ENCODE measurements at regions not wholly inside any gene's neighbourhood (a gene's known extent, or its start where the extent isn't known, plus 50 kb on each side); places are given as distances from the start of the nearest gene placed in this dataset.
"Not testable (repeated sequence)": the region's sequence is repeated elsewhere in the genome, so short reads cannot be mapped to it uniquely, and the experiment has no call there.

DNA sequence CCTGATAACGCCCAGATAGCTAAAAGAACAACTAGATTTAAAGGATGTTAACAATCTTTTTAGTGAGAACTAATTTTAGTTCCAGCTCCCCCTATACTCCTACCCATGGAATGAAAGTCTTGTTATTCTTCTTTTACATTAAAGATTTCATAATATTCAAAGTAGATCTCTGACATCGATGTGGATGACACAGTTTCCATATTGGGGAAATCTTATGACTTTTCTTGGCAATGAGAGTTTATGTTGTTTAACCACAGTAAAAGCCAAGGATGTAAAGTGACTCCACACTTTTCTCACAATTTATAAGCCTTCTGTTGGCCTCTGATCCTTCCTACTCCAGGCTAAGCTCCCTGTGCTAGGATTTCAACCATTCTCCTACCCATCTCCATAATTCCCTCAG is 332.6 kb upstream of the KCNMB2 start:
- DNase-seq, result no peak

DNA sequence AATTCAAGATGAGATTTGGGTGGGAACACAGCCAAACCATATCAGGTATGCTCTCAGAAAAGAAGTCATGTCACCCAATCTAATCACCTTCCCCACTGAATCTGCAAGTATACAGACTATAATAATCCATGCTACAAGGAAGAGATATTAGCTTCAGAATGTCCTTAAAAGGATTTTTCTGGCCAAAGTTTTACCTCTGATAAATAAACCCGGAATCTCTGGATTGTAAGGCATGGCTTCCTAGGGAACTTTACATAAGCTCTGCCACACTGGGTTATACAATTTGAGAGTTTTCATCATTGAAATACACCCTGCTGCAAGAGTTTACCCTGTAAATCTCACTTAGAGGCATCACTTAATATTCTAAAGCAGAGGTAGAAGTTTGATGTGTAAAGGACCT is 330.5 kb upstream of the KCNMB2 start:
- DNase-seq, result no peak

DNA sequence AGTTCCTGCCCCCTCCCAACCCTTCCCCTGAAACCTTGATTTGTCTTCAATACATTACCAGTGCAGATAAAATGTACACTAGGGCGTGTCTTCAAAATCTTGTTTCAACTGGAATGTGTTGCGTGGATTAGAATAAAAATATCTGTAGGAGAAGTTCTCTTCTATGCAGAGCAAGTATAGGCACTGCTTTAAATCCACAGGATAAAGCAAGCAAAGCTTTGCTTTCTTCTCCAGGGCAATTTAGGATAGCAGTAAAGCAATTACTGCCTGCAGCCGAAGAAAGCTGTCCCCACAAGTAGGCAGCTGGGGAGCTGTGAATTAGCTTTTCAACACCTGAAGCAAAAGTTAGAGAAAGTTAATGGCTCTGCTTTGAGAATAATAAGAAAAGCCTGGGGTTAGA is 329.7 kb upstream of the KCNMB2 start:
- DNase-seq, result no peak

DNA sequence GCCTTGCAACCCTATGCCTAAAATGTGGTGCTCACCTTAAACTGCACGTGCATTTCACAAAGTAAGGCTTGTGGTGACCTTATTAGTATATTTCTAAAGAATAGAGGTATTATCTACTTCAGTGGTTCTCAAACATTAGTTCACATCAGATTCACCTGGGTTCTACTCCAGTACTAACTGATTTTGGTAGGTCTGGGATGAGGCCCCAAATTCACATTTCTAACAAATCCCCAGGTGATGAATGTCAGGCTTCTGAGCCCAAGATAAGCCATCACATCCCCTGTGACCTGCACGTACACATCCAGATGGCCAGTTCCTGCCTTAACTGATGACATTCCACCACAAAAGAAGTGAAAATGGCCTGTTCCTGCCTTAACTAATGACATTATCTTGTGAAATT is 329.1 kb upstream of the KCNMB2 start:
- not testable (repeated sequence) for DNase-seq

DNA sequence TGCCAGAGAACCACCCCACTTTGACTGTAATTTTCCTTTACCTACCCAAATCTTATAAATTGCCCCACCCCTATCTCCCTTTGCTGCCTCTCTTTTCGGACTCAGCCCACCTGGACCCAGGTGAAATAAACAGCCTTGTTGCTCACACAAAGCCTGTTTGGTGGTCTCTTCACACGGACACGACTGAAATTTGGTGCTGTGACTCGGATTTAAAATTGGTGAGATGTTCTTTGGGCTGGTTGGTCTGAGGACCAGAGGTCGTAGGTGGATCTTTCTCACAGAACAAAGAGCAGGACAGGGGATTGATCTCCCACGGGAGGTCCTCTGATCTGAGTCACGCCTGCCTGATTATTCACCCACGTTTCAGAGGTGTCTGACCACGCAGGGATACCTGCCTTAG is 328.6 kb upstream of the KCNMB2 start:
- DNase-seq, result not testable (repeated sequence)

DNA sequence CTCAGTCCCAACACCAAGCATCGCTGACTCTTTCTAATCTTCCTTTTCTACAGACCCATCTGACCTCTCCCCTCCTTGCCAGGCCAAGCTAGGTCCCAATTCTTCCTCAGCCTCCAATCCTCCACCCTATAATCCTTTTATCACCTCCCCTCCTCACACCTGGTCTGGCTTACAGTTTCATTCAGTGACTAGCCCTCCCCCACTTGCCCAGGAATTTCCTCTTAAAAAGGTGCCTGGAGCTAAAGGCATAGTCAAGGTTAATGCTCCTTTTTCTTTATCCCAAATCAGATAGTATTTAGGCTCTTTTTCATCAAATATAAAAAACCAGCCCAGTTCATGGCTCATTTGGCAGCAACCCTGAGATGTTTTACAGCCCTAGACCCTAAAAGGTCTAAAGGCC is 327.1 kb upstream of the KCNMB2 start:
- DNase-seq, result not testable (repeated sequence)

DNA sequence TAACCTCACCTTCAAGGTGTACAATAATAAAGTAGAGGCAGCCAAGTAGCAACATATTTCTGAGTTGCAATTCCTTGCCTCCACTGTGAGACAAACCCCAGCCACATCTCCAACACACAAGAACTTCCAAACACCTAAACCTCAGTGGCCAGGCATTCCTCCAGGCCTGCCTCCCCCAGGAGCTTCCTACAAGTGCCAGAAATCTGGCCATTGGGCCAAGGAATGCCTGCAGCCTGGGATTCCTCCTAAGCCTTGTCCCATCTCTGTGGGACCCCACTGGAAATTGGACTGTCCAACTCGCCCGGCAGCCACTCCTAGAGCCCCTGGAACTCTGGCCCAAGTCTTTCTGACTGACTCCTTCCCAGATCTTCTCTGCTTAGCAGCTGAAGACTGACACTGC is 326.6 kb upstream of the KCNMB2 start:
- not testable (repeated sequence) for DNase-seq

DNA sequence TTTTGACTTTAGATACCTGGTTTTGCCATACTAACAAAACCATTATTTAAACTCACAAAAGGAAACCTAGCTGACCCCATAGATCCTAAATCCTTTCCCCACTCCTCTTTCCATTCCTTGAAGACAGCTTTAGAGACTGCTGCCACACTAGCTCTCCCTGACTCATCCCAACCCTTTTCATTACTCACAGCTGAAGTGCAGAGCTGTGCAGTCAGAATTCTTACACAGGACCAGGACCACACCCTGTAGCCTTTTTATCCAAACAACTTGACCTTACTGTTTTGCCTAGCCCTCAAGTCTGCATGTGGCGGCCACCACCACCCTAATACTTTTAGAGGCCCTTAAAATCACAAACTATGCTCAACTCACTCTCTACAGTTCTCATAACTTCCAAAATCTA is 325.1 kb upstream of the KCNMB2 start:
- not testable (repeated sequence) for DNase-seq

DNA sequence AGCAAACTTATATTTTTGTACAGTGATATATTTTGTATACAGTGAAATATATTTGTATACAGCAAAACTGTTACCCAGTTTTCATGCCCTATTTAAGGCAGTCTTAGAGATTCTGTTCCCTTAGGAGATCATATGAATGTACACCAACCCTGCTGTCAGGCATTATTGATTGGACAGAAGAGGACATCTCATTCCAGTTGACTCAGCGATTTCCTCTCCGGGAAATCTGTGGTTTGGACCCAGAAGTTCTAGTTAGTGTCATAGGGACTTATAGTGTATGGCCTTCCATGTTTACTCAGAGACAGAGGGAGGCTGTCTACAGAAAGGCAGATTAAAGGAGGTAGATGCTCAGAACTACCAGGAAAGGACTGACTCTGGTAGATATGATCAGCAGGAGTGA is 318.8 kb upstream of the KCNMB2 start:
- DNase-seq, result no peak

DNA sequence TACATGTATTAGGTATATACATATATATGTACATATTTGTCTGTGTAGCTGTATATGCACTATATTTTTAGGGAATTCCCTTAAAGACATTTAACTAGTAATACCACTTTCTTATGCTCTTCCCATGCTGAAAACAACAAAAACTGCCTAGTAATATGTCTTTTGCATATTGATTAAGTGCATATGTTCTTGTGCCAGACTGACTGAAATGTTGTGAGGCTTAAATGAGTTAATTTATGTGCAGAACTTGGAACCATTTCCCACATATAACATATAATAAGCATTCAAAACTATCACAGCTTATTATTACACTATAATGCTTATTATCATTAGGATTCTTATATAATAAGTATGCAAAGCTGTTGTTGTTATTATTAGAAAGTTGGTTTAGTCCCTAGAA is 318.0 kb upstream of the KCNMB2 start:
- DNase-seq, result no peak

DNA sequence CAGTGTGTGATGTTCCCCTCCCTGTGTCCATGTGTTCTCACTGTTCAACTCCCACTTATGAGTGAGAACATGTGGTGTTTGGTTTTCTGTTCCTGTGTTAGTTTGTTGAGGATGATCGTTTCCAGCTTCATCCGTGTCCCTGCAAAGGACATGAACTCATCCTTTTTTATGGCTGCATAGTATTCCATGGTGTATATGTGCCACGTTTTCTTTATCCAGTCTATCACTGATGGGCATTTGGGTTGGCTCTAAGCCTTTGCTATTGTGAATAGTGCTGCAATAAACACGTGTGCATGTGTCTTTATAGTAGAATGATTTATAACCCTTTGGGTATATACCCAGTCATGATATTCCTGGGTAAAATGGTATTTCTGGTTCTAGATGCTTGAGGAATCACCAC is 316.6 kb upstream of the KCNMB2 start:
- DNase-seq, result not testable (repeated sequence)

DNA sequence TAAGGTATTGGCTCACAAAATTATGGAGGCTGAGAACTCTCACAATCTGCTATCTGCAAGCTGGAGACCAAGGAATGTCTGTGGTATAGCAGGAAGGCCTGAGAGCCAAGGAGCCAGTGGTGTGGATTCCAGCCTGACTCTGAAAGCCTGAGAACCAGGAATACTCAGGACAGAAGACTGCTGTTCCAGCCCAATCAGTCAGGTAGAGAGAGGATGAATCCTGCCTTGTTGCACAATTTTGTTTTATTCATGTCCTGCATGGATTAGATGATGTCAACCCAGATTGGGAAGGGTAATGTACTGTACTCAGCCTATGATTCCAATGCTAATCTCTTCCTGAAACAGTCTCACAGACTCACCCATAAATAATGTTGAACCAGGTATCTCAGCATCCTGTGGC is 312.4 kb upstream of the KCNMB2 start:
- DNase-seq, result no peak

DNA sequence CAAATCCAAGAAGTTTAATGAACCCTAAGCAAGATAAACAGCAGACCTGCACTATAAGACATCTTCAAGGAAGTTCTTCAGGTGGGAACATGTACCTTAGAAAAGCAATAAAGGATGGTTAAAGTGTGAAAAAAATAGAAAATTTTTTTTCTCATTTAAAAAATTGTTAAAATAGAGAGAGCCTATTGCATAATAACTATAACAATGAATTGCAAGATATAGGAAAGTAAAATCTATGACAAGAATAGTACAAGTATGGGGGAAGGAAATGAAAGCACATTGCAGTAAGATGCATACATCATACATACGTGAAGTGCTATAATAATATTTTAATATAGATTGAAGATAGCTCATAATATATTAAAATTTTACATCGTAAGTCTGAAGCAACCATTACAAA is 310.1 kb upstream of the KCNMB2 start:
- no peak for DNase-seq

DNA sequence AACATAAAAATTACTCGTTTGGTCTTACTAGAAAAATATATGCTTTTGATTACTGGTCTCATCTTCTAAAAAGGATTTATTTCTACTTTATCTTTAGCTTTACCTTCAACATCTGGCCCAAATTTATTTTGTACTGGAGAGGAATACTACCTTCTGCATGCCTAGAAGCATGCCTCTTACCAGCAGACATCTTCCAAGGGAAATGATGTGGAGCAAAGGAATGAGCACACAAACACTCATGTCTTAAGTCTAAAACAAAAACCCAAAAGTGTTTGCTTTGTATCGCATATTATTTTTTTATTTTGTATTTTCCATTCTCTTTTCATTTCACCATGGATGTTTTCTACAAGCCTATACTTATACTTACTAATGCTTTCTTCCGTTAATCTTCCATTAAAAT is 304.6 kb upstream of the KCNMB2 start:
- no peak for DNase-seq

DNA sequence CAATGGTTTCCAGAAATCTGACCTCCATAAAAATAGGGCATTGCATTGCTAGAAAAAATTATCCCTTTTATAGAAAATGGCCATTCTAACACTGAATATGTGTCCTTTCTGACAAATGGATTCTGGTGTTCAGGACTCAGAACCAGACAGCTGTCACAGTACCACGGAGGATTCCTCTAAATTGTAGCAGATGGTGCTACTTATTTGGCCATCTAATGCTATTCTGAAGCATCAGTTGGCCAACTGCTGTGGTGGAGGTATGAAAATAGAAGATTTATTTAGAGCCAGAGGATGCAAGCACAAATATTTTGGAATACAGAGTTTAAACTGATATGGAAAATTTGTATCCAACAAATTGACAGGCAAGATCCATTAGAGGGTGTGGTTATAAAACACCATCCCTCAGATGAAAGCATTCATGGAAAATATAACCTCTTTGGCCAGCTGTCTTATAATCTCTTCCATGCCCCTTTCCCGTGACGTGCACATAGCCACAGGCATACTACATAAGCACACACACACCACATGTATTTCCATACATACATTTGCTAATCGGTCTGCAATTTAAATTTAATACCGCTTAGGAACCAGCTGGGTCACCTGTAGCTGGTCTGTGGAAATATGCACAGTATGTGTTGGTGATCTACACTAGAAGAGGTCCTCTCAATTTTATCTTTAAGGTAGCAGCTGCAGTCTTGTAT is 302.7 kb upstream of the KCNMB2 start:
- no peak for DNase-seq

DNA sequence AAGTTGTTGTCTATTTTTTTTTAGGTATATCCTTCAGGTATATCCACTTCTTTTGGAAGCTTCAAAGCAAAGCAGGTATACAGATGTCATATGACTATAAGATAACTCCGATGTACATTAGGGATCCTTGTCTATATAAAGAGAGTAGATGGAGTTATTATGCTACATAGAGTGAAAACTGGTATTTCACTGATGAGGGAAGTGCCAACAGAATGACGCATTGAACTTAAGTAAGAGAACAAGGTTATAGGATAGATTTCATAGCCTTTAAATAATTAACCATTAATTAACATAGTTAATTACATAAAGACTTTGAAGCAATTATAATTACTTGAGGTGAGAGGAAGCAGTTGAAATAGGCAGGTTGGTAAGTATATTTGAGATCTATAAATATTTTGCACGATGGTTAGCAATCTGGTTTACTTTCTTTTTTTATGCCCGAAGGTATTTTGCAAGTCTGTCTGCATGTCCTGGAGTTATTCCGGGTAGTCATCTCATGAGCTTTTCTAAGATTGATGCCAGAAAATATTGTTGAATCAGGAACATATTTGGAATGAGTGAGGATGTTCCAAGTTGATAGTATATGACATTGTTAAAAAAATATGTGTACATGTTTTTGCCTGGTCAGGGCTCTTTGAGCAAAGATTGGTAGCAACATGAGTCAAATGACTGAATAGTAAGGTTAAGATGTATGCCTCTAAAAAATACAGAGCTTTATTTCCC is 299.5 kb upstream of the KCNMB2 start:
- DNase-seq, result no peak

DNA sequence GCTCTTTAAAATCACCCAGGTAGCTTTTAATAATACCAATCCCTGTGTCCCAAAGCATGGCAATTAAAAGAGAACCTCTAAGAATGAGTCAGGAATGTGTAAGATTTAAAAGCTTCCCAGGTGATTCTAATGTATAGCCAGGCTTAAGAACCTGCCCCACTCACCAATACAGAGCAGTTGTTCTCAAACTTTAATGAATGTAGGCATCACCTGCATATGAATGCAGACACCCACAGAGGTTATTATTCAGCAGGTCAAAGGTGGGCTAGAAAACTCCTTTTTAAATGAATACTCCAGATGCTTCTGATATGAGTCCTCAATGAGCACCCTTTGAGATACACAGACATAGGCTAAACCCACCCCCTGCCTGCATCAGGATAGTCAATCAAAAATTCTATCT is 298.1 kb upstream of the KCNMB2 start:
- DNase-seq, result no peak

DNA sequence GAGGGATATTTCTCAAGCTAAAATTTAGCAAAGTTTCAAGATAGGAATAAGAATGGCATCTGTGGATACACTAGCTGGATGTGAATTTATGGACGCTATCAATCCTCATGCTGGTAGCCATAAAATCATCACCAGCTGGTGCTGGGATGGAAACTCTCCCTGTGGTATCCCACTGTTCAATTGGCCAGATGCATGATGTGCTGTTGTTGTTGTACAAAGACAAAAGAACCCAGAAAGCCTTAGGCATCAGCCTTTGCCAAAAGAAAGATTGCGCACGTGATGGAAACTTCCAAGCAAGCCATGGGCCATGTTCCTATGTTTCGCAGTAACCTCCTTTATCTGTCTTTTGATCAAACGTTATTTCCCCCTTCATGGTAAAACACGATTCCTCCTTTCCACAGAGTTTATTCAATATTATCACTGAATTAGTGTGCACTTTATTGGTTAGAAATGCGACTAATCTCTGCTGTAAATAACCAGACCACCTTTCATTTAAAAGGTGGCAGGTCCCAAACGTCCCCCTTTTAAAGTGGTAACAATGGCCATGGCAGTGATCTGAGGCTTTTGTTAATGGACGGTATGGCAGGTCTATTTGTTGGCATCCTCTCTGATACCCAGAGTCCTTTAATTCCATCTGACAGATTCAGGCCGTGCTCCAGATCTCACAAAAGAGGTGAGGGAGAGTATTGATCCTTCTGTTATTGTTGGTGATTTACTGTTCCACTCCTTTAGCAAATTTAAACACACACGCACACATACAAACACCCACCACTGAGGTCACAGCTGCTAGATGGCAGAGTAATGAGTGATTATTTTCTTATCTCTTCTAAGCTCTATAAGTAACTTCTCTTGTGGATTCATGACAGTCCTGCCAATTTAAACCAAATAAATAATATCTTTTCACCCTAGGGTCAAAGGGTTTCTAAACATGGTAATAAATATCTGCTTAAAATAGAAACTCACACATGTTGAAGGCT is 291.2 kb upstream of the KCNMB2 start:
- DNase-seq, result no peak

DNA sequence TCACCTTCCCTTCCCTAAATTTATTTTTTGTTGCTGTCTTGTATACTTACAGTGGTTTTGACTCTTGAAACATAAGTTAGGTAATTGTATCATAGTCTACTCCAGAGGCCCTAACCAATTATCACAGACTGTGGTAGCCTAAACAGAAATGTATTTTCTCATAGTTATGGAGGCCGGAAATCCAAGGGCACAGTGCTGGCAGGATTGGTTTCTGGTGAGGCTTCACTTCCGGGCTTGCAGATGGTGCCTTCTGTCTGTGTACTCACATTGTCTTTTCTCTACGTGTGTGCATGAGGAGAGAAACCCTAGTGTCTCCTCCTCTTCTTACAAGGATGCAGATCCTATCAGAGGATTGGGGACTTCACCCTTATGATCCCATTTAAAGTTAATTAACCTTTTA is 290.2 kb upstream of the KCNMB2 start:
- no peak for DNase-seq

DNA sequence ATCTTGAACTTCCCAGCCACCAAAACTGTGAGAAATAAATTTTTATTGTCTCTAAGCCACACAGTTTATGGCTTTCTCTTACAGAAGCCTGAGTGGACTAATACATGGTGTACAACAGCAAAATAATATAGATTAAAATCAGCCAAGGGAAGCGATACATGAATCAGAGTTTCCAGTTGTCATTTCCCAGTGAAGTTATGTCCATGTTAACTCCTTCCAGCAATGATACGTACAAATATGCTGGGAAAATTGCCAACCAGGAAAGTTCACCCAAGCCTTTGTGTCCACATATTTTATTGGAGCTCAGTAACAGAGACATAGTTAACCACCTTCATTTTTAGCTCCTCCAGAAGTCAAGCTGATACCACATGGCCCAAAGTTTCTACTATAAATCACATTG is 280.9 kb upstream of the KCNMB2 start:
- DNase-seq, result no peak

DNA sequence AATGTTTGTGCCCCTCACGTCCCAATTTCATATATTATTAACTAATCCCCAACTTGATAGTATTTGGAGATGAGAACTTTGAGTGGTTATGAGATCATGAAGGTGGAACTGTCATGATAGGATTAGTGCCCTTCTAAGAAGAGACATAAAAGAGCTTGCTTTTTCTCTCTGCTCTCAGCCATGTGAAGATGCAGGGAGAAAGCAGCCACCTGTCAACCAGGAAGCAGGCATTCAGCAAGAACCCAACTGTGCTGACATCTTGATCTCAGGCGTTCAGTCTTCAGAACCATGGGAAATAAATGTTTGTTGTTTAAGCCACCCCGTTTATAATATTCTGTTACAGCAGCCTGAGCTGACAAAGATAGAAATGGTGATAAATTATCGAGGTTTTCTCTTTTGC is 278.7 kb upstream of the KCNMB2 start:
- no peak for DNase-seq

DNA sequence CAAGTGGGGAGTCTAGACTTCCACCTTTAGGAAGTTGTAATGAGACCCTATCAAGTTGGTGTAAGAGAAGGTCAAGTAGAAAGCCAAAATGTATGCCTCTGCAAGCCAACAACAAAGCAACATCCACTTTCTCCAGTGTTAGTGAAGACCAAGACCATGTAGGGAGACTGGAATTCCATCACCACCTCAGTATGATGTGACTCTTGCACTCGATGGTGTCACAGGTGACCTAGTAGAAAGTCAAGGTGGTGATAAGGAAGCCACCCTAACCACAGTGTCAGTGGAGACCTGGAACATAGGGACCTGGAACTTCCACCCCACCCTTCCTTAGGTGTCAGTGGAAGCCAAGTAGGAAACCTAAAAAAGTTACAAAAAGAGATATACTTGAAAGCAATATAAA is 278.1 kb upstream of the KCNMB2 start:
- DNase-seq, result no peak

DNA sequence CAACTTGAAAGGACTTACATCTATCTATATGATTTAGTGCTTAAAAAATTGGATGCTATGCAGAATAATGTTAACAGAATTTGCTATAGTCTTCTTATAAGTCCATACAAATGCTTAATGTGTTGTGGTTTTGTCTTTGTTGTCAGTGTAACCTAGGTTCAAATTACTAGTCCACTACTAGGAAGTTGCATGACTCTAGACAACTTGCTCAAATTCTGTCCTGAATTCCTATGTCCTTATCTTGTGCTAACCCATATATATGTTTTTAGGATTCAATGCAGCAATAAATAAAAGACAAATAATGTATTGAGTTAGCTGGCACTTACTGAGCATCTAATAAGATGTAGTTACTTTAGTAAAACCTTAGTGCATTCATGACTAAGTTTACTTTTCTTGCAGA is 276.5 kb upstream of the KCNMB2 start:
- DNase-seq, result no peak
